ENCODE measurements at regions not wholly inside any gene's neighbourhood (a gene's known extent, or its start where the extent isn't known, plus 50 kb on each side); places are given as distances from the start of the nearest gene placed in this dataset.

DNA sequence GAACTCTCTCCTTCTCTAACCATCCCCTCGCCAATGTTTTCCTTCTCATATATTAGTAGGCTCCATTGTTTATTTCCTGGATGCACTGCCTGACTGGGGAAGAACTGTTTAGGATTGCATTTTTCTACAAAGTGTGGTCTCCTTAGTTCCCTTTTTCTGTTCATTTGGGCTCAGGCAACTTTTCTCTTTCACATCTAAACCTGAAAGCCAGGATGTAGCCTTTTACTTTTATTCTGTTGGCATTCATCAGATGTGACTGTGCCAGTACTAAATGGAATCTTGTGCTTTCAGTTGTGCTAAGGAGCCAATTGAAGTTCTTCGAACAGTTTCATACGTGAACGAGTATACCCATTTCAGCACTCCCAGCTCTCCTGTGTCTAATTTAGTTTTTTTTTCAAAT lies 59.8 kb downstream of the DDIT4L start:
- no peak for TF ChIP-seq POLR2A (IDR thresholded peaks at IDR 0.05; ENCODE audit: low read depth)
- TF ChIP-seq, protein P1, sequence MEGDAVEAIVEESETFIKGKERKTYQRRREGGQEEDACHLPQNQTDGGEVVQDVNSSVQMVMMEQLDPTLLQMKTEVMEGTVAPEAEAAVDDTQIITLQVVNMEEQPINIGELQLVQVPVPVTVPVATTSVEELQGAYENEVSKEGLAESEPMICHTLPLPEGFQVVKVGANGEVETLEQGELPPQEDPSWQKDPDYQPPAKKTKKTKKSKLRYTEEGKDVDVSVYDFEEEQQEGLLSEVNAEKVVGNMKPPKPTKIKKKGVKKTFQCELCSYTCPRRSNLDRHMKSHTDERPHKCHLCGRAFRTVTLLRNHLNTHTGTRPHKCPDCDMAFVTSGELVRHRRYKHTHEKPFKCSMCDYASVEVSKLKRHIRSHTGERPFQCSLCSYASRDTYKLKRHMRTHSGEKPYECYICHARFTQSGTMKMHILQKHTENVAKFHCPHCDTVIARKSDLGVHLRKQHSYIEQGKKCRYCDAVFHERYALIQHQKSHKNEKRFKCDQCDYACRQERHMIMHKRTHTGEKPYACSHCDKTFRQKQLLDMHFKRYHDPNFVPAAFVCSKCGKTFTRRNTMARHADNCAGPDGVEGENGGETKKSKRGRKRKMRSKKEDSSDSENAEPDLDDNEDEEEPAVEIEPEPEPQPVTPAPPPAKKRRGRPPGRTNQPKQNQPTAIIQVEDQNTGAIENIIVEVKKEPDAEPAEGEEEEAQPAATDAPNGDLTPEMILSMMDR (IDR thresholded peaks at IDR 0.05) = no peak
- no peak for TF ChIP-seq POLR2AphosphoS5 (IDR thresholded peaks at IDR 0.05)
